ENCODE measurements at regions not wholly inside any gene's neighbourhood (a gene's known extent, or its start where the extent isn't known, plus 50 kb on each side); places are given as distances from the start of the nearest gene placed in this dataset.

DNA sequence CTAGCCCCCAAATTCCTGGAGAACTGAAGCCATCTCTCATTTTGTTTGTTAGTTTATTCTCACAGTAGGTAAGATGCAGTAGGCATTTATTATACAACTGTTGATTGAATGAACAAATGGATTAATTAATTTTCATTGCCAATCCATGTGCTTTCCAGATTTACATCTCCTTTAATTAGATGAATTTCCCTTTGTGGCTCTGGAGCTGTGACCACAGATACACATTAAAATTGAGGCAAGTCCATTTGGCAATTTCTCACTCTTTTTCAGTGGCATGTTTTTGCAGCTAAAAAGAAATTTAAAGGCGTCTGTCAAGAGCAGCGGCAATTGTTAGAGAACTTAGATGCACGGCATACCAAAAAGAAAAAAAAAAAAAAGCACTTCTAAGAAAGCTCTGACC, 635.4 kb upstream of the SOX9 start:
- TF ChIP-seq POLR2A (IDR thresholded peaks at IDR 0.05; ENCODE audit: low read depth, low read length) (no peak), POLR2AphosphoS5 (IDR thresholded peaks at IDR 0.05; ENCODE audit: low read depth, low read length) (no peak), TAF1 (IDR thresholded peaks at IDR 0.05; ENCODE audit: borderline replicate concordance, low read depth, low read length) (no peak)
